Endothelial cell of hepatic sinusoid (primary cell): ENCODE measurements at regions not wholly inside any gene's neighbourhood (a gene's known extent, or its start where the extent isn't known, plus 50 kb on each side); places are given as distances from the start of the nearest gene placed in this dataset.

ENCODE experiments used
- in situ Hi-C: cut with HindIII; loops from 2 replicates; pipeline ENCODE4 v1.10.0; 2017; ENCODE audit warnings: low sequenced_read_pairs

DNA sequence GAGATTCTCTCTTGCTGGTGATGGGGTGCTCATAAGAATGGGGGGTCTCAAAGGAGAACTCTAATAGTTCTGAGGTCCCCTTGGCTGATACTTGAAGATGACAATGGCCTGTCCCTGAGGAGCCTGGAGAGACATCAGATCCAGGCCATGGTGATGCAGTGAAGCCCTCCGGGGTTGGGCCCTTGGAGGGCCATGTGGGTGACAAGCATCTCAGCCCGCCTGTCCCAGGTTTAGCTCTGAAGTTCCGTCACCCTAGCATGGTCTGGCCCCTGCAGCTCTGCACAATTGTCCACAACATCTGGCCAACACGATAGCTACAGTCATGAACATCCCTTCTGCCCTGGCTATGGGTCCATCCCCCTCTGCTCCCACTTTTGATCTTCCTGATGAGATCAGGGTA is 202.8 kb upstream of the HS6ST1 start:
- in situ Hi-C loops: no loop called here

GRCh38 chr2:128522829-128523228 is 204.2 kb upstream of the HS6ST1 start:
- in situ Hi-C loops: no loop called here

DNA sequence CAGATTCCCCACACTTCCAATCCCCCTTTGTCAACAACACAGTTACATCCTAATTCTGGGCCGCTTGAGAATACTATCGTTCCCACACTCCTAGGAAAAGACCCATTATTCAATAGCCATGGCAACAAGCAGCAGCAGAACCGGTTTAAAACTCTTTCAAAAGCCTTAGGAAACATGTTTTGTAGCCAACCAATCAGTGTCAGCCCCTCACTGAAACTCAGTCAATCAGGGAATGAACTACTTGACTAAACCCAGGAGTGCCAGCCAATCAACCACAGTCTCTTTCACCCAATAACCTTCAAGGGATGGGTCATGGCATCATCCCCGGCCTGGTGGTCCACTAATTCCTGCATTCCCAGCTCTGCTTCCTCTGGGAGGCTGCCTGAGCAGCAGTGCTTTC is 204.8 kb upstream of the HS6ST1 start:
- in situ Hi-C loops: no loop called here

GRCh38 chr2:128524183-128524582 is 205.5 kb upstream of the HS6ST1 start:
- in situ Hi-C loops: no loop called here

DNA sequence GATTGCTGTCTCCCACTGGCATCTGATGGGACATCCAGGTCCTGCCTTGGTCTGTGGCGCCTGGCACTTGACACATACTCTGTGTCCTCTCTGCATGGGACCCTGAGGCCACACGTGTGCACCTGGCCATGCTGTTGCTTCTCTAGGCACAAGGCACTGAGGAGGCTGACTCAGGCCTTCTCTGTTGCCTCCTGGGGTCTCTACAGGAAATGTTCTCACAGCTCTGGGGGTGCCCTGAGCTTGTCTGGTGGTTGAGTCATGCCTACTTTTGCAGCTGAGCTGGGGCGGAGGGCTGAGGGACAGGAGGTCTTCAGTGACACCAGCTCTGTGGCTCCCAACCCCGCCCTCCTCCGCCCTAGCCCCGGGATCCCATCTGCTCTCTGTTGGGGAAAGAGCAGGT is 207.0 kb upstream of the HS6ST1 start:
- in situ Hi-C loops: no loop called here

DNA sequence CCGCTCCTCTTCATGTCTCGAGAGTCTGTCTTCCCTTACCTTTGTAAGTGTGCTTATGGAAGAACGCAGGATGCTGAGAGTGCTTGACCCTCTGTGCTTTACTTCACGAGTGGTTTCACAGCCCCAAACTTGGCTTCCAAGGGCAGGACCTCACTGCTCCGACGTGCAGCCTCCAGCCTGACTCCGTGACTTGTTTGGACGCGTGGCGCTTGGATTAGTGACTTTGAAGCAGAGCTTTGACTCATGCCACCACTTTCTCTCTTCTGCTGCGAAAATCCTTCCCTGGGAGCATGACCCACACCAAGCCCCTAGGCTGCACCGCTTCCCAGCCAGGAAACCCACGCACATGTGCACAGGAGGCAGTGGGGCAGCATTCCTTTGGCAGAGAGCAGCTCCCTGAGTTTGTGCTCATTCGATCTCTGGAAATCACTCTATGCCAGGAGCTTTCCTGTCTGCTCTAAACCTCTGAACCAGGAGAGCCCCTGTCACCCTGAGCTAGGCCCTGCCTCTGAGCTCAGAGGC is 207.8 kb upstream of the HS6ST1 start:
- in situ Hi-C loops: no loop called here

DNA sequence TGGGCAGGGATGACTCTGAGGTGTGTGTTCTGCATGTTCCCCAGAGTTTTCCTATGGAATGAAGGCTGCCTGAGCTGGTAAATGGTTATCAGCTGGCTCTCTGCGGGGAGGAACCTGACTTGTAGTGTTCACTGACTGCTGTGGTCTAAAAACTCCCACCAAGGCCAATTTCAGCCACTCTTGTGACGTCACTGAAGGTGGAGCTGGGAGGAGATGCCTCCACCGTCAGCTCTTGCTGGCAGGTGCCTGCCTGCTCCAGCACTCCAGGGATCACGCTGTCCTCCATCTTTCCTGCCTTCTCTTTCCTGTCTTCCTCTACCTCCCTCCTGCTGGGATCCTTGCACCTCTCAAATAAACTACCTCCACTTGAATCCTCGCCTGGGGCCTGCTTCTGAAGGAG is 209.5 kb upstream of the HS6ST1 start:
- in situ Hi-C loops: no loop called here

- in situ Hi-C loops: loop anchor here (5.0 kb wide), 1 partner anchor 92 kb away; no protein-coding TSS in a partner anchor
Observed at GRCh38 chr2:128530025-128530573, 211.4 kb upstream of the HS6ST1 start.

GRCh38 chr2:128531856-128532255 is 213.2 kb upstream of the HS6ST1 start:
- in situ Hi-C loops: loop anchor here (5.0 kb wide), 1 partner anchor 90 kb away; no protein-coding TSS in a partner anchor

GRCh38 chr2:128533101-128533500 is 214.4 kb upstream of the HS6ST1 start:
- in situ Hi-C loops: loop anchor here (5.0 kb wide), 1 partner anchor 89 kb away; no protein-coding TSS in a partner anchor

GRCh38 chr2:128534688-128535392 is 216.2 kb upstream of the HS6ST1 start:
- in situ Hi-C loops: loop anchor here (5.0 kb wide), 1 partner anchor 87 kb away; no protein-coding TSS in a partner anchor

DNA sequence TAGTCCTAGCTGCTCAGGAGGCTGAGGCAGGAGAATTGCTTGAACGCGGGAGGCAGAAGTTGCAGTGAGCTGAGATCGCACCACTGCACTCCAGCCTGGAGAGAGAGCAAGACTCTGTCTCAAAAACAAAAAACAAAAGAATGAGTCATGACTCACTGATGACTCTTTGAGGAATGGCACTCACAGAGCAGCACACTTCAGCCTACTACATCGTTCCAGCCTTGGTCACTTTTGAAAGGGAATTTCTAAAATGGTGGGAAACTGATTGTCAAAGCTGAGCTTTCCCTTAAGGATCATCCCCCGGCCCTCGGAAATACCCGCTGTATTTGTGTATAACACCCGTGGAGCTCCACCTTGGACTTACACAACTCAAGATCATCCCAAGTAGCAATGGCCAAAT is 217.3 kb upstream of the HS6ST1 start:
- in situ Hi-C loops: no loop called here

DNA sequence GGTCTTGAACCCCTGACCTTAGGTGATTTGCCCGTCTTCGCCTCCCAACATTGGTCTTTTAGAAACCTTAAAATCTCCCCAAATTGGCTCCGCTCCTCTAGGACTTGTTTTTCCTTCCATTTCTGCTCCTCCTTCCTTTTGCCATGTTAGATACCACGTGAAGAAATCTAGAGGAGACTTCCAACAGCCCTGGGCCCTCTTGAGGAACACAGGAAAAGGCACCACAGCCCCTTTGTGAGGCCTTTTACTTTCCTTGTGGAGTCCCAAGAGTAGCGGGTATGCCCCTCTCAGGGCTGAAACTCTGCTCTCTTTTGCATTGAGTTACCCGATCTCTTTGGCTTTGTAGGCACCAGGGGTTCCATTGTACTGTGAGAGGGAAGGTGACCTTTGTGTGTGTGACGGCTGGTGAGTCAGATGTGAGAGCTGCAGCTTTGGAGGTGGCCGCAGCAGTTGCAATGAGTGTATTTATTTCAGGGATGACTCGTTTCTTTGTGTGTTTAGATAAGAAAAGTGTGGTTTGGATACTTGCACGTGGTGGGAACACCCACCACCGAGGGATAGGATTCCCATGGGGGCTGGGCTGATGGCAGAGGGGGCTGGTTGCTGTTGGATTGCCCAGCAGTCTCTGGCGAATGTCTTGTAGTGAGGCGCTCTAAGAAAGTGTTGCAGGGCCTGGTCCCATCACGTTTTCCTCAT is 218.4 kb upstream of the HS6ST1 start:
- in situ Hi-C loops: no loop called here

DNA sequence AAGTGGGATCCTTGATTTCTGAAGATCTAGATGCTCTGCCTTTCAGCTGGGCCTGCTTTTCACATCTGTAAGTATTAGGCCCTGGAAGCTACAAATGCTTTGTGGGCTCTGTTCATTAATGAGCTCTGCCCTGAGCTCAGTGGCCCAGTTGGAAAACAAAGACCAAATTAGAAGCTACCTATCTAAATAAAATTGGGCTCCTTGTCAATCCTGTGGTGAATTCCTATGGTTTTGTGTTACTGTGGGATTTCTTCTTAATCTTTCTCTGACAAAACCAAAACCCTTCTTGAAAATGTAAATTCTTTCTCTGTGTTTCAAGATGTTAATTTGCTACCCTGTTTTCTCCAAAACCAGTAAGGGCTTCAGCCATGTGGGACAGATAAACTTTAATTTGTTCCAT is 219.0 kb upstream of the HS6ST1 start:
- in situ Hi-C loops: no loop called here

DNA sequence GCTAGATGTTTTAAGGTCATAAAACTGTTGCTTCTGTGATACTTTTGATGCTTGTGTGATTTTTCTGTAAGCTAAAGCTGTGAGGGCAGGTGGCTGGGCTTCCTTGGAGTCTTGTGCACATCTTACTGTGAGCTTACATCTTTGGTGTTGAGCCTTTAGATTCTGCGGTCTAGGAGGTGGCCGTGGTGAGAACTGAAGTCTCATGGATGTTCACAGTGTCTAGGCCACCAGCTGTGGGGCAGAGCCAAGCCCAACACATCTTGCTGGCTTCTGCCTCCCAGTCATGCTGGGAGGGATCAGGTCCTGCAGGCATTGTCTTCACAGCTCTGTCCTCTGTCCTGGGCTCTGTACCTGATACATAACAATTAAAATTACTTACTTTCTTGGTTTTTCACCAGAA is 219.7 kb upstream of the HS6ST1 start:
- in situ Hi-C loops: no loop called here

DNA sequence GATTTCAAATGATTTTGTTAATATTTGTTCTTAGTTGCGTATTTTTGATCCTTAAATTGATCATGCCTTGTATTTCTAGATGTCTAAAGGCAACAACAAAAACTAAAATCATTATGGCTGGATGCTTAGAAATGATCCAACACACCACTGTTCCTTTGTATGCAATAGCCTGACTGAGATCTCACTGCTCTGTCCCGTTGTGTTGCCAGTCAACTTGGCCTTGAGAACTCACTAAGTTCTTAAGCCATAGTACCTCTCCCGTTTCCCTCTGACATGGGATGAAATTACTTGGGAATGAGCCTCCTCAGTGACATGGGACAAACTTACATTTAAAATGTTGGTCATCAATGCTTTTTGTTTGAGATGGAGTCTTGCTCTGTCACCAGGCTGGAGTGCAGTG is 222.0 kb upstream of the HS6ST1 start:
- in situ Hi-C loops: no loop called here

GRCh38 chr2:128541448-128541847 is 222.8 kb upstream of the HS6ST1 start:
- in situ Hi-C loops: no loop called here

GRCh38 chr2:128543036-128543435 is 224.4 kb upstream of the HS6ST1 start:
- in situ Hi-C loops: no loop called here

- in situ Hi-C loops: no loop called here
Observed at GRCh38 chr2:128543646-128544045, 225.0 kb upstream of the HS6ST1 start.

- in situ Hi-C loops: no loop called here
Observed at GRCh38 chr2:128544321-128545037, 225.8 kb upstream of the HS6ST1 start.

DNA sequence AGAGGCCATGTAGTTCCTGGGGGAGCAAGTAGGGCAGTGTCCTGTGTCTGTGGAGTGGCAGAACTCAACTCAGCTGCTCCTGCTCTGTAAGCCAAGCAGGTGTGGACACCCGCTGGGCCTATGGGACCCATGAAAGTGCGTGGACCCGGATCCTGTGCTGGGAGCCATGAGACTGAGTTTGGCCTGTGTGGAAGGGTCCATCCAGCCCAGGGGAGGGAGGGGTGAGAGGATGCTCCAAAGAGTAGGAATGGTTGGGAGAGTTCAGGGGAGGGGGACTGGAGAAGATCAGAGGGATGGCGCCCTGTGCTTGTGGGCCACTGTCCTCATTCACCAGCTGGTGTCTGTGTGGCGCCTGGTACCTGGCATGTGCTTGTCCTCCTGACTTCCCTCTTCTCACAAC is 226.4 kb upstream of the HS6ST1 start:
- in situ Hi-C loops: no loop called here
